Heart right ventricle (tissue), 16 donors: ENCODE measurements at regions not wholly inside any gene's neighbourhood (a gene's known extent, or its start where the extent isn't known, plus 50 kb on each side); places are given as distances from the start of the nearest gene placed in this dataset.

Experiments used
- ATAC-seq, 8 donors: fragments of 200-7000 bp; cut with Tn5 transposase; one replicate each; pipeline ENCODE4 v1.9.1; 2020; ENCODE audit warnings: mild to moderate bottlenecking in 8 of 8, moderate library complexity in 8 of 8, moderate number of reproducible peaks in 1 of 8
- DNase-seq, 2 donors: peaks; one replicate each; pipeline ENCODE4 v3.0.0-alpha.2; 2020
- H3K27ac ChIP-seq, 10 donors: fragments of 200-600 bp; sonication (generic) in 2 of 10; one replicate each; pipeline versions ENCODE4 v1.5.0 to v1.8.0; 2020 to 2022; ENCODE audit warnings: mild to moderate bottlenecking in 3 of 10
- H3K27me3 ChIP-seq, 7 donors: fragments of 200-600 bp; one replicate each; pipeline ENCODE4 v1.8.0; 2021 to 2022; ENCODE audit warnings: mild to moderate bottlenecking in 2 of 7
- H3K36me3 ChIP-seq, 9 donors: fragments of 200-600 bp; sonication (generic) in 1 of 9; one replicate each; pipeline versions ENCODE4 v1.5.0 to v1.8.0; 2020 to 2022; ENCODE audit warnings: mild to moderate bottlenecking in 2 of 9
- H3K4me1 ChIP-seq, 9 donors: fragments of 200-600 bp; sonication (generic) in 1 of 9; one replicate each; pipeline versions ENCODE4 v1.5.0 to v1.8.0; 2020 to 2022; ENCODE audit warnings: mild to moderate bottlenecking in 4 of 9
- H3K4me3 ChIP-seq, 10 donors: fragments of 200-600 bp; sonication (generic) in 2 of 10; one replicate each; pipeline versions ENCODE4 v1.5.0 to v1.8.0; 2020 to 2022; ENCODE audit warnings: mild to moderate bottlenecking in 7 of 10, moderate library complexity in 2 of 10
- H3K9me3 ChIP-seq, 11 donors: fragments of 200-600 bp in 10 of 11; sonication (generic) in 2 of 11; one replicate each; pipeline versions ENCODE4 v1.5.0 to v1.8.0; 2013 to 2022; ENCODE audit warnings: mild to moderate bottlenecking in 2 of 11, control low read depth in 1 of 11, moderate library complexity in 1 of 11
- CTCF ChIP-seq, 9 donors: fragments of 200-600 bp; sonication (generic) in 2 of 9; IDR thresholded peaks; one replicate each; pipeline versions ENCODE4 v1.5.0 to v1.8.0; 2021 to 2022; ENCODE audit warnings: antibody characterized with exemption in 9 of 9, mild to moderate bottlenecking in 5 of 9, moderate library complexity in 1 of 9
- WGBS, 2 donors: extraction: QIAGEN DNeasy Blood & Tissue Kit; methylation state at CpG; one replicate each; pipeline ENCODE4 v1.1.7; 2013; ENCODE audit warnings: inconsistent platforms in 1 of 2; 5-methylcytosine and 5-hydroxymethylcytosine counted together
- intact Hi-C, 10 donors: fragments of 100-400 bp; cut with DNase I; formaldehyde crosslinking; loops; one replicate each; pipeline versions ENCODE4 v1.11.1 to v1.14.2; 2022
- donor health status: Arrhythmogenic right ventricular cardiomyopathy.
- donor health status: ischemic (EF 13 %, LVEDD 7.1; RV severe dilation, severe dysfunction).
- donor health status: healthy with polysubstance abuse.
- donor health status: DM: no; HTN: yes; CAD: no.
- donor health status: DM: no; HTN: no; CAD: no.
- donor health status: ischemic (EF 25% LVEDD 6.9; RV normal size, moderate dysfunction).
- donor health status: ischemic (EF 25% LVEDD 5.7; RV mildly dilated, moderate dysfunction).
- donor health status: healthy.
- donor health status: DM: yes; HTN: yes; CAD: no.
- donor health status: Ischemic cardiomyopathy.
- donor health status: ischemic (EF 35%, LVEDD 5.7; RV mildly dilated, moderate dysfunction).
- donor health status: nonischemic (EF 11% LVEDD 7.7; RV severe dilation, severe dysfunction).
- donor health status: DM: yes; HTN: yes; CAD: no.
- donor health status: PGD.
- donor health status: ischemic (EF 29% LVEDD 5.4; RV normal size, mild dysfunction).
- donor health status: nonischemic (EF 23%, LVEDD 6.1; RV moderate dilation, normal function).

- intact Hi-C loops: no loop called here
- H3K27ac ChIP-seq: no peak overlapping the region
- no peaks in the 10 kb centered on the region for H3K4me1 ChIP-seq
- no peak for TF ChIP-seq CTCF (IDR thresholded peaks at IDR 0.05)
- H3K4me3 ChIP-seq: no peak overlapping the region
- no peaks in the 10 kb centered on the region for H3K27me3 ChIP-seq
- ATAC-seq: no peak
- WGBS, 2 donors: 87 to 89% methylated on average over 3 of the region's 3 CpGs
- no peaks in the 10 kb centered on the region for H3K9me3 ChIP-seq
- DNase-seq: no peak
- no peaks in the 10 kb centered on the region for H3K36me3 ChIP-seq
Observed at GRCh38 chr3:86740751-86741150, 250.2 kb downstream of the VGLL3 start.

GRCh38 chr3:86739244-86739643 is 251.7 kb downstream of the VGLL3 start:
- no peak for TF ChIP-seq CTCF (IDR thresholded peaks at IDR 0.05)
- no peak for ATAC-seq

DNA sequence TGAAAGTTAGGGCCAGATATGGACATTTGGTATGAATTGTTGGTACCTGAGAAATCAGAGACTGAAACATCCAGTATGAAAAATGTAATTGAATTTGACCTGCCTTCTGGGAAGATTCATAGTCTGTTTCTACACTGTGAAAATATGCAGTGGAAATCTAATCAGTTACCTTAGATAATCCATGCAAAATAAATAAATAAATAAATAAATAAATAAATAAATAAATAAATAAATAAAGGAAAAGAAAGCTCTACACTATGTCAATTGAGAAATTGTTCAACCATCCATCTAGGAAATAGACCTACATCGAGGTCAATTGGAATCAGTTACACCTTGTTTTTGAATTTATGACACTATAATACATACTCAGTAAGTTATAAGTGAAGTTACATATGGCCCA is 252.3 kb downstream of the VGLL3 start:
- no peaks in the 10 kb centered on the region for H3K4me1 ChIP-seq

More at GRCh38 chr3:86739244-86739643, 251.7 kb downstream of the VGLL3 start:
- Histone ChIP-seq H3K9me3 (no peaks in the 10 kb centered on the region), H3K4me3 (no peak overlapping the region), H3K27me3 (no peaks in the 10 kb centered on the region), H3K4me1 (no peaks in the 10 kb centered on the region), H3K36me3 (no peaks in the 10 kb centered on the region), H3K27ac (no peak overlapping the region)
- WGBS, 2 donors: 76 to 77% methylated on average over 3 of the region's 3 CpGs
- intact Hi-C loops: no loop called here
- no peak for DNase-seq

GRCh38 chr3:86737517-86737916 is 253.4 kb downstream of the VGLL3 start:
- no peak for DNase-seq
- Histone ChIP-seq H3K9me3 (peaks cover 0 to 4% (median 0%) of the 10 kb centered on the region in 11 donors), H3K4me3 (no peak overlapping the region), H3K4me1 (no peaks in the 10 kb centered on the region), H3K27me3 (no peaks in the 10 kb centered on the region), H3K36me3 (no peaks in the 10 kb centered on the region), H3K27ac (no peak overlapping the region)
- intact Hi-C loops: no loop called here
- no peak for TF ChIP-seq CTCF (IDR thresholded peaks at IDR 0.05)
- 82 to 84% methylated on average over 6 of the region's 6 CpGs for WGBS, 2 donors
- ATAC-seq: no peak

More for the DNA sequence above, 252.3 kb downstream of the VGLL3 start:
- no peaks in the 10 kb centered on the region for H3K27me3 ChIP-seq
- DNase-seq (no peak), ATAC-seq (no peak)
- no peak overlapping the region for H3K4me3 ChIP-seq
- no peaks in the 10 kb centered on the region for H3K9me3 ChIP-seq
- H3K27ac ChIP-seq: no peak overlapping the region
- no peak for TF ChIP-seq CTCF (IDR thresholded peaks at IDR 0.05)
- intact Hi-C loops: no loop called here
- WGBS, 2 donors: 84 to 92% methylated on average over 1 of the region's 1 CpG
- H3K36me3 ChIP-seq: no peaks in the 10 kb centered on the region
